GM21825 (cell line): ENCODE measurements at regions not wholly inside any gene's neighbourhood (a gene's known extent, or its start where the extent isn't known, plus 50 kb on each side); places are given as distances from the start of the nearest gene placed in this dataset.
A peak's percentile ranks its signal among the peaks of the same experiment; 100 is the strongest.

Source experiments
- ATAC-seq: cut with Tn5 transposase; IDR thresholded peaks from one replicate; pipeline ENCODE4 v1.9.1; 2021; ENCODE audit warnings: mild to moderate bottlenecking, moderate library complexity; ENCODE audit not compliant: unreplicated experiment

GRCh38 chr7:17512181-17512675 lies 213.8 kb downstream of the AHR start:
- ATAC-seq: no peak

GRCh38 chr7:17516771-17517170 lies 218.3 kb downstream of the AHR start:
- no peak for ATAC-seq

GRCh38 chr7:17520941-17521340 lies 222.5 kb downstream of the AHR start:
- no peak for ATAC-seq

- no peak for ATAC-seq
Observed at GRCh38 chr7:17521437-17521836, 223.0 kb downstream of the AHR start.

- no peak for ATAC-seq
Observed at GRCh38 chr7:17523813-17524739, 225.6 kb downstream of the AHR start.

- ATAC-seq: no peak
Observed at GRCh38 chr7:17524746-17525145, 226.3 kb downstream of the AHR start.

- no peak for ATAC-seq
Observed at GRCh38 chr7:17526621-17527020, 228.2 kb downstream of the AHR start.

GRCh38 chr7:17528636-17529035 lies 230.2 kb downstream of the AHR start:
- no peak for ATAC-seq

GRCh38 chr7:17530244-17530643 lies 231.8 kb downstream of the AHR start:
- ATAC-seq: no peak

- peak; percentile 50 for ATAC-seq
Observed at GRCh38 chr7:17530741-17531421, 232.4 kb downstream of the AHR start.

GRCh38 chr7:17532861-17533404 lies 234.5 kb downstream of the AHR start:
- ATAC-seq: no peak

GRCh38 chr7:17534348-17534747 lies 235.9 kb downstream of the AHR start:
- ATAC-seq: no peak

- no peak for ATAC-seq
Observed at GRCh38 chr7:17535776-17536175, 237.3 kb downstream of the AHR start.

GRCh38 chr7:17544401-17544800 lies 245.9 kb downstream of the AHR start:
- ATAC-seq: no peak

GRCh38 chr7:17545348-17545747 lies 246.9 kb downstream of the AHR start:
- no peak for ATAC-seq

GRCh38 chr7:17546189-17546588 lies 247.7 kb downstream of the AHR start:
- no peak for ATAC-seq

- no peak for ATAC-seq
Observed at GRCh38 chr7:17546592-17546991, 248.1 kb downstream of the AHR start.

- ATAC-seq: no peak
Observed at GRCh38 chr7:17548014-17548653, 249.7 kb downstream of the AHR start.

GRCh38 chr7:17549406-17549805 lies 251.0 kb downstream of the AHR start:
- ATAC-seq: no peak

GRCh38 chr7:17552373-17552772 lies 253.9 kb downstream of the AHR start:
- ATAC-seq: no peak

- no peak for ATAC-seq
Observed at GRCh38 chr7:17552952-17553351, 254.5 kb downstream of the AHR start.
